ENCODE measurements at regions not wholly inside any gene's neighbourhood (a gene's known extent, or its start where the extent isn't known, plus 50 kb on each side); places are given as distances from the start of the nearest gene placed in this dataset.

DNA sequence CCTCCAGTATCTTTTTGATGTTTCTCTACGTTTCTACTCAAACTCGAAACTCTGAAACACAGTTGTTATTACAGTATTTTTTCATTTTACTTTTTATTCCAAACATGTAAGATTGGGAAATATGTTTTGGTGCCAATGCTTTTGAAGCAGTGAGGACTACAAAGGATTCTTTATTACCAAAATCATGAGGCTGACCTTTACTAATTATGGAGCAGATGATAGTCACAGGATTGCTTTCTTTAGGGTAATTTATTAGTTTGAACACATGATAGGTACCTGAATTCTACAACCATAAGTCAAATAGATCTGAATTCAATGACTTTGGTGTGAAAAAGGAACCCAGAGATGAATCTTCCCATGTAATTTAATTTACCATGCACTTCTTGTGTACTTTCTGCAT is 2015.1 kb upstream of the C9orf72 start:
- Histone ChIP-seq H3K4me1 (ENCODE audit: control insufficient read depth, insufficient read depth, low read depth, low read length) (no peaks in the 10 kb centered on the region), H3K27ac (ENCODE audit: low read length, poor library complexity, severe bottlenecking) (no peak overlapping the region), H2BK15ac (ENCODE audit: low read depth, poor library complexity, severe bottlenecking) (no peak overlapping the region), H3K9me3 (ENCODE audit: control insufficient read depth, low read length) (peaks cover 13% of the 10 kb centered on the region), H3K9ac (ENCODE audit: low read length) (no peak overlapping the region), H2AFZ (ENCODE audit: low read depth, low read length) (no peak overlapping the region), H2BK12ac (ENCODE audit: low read length in 2 of 2) (no peak overlapping the region), H3K79me1 (replicated peaks; ENCODE audit: low read length, poor library complexity, severe bottlenecking) (no peaks in the 10 kb centered on the region), H2AK5ac (ENCODE audit: low read length, severe bottlenecking) (no peak overlapping the region), H2BK120ac (ENCODE audit: low read depth, low read length) (no peak overlapping the region), H2BK5ac (ENCODE audit: low read depth, low read length, poor library complexity, severe bottlenecking) (no peak overlapping the region), H3K4me3 (ENCODE audit: insufficient read depth in 1 of 2, low read depth in 1 of 2, low read length in 2 of 2) (no peak overlapping the region), H3K18ac (ENCODE audit: low read depth in 1 of 2, low read length in 2 of 2) (no peak overlapping the region), H3K23ac (ENCODE audit: low read length in 2 of 2) (no peak overlapping the region), H3K4ac (ENCODE audit: low read depth in 1 of 2, low read length in 2 of 2) (no peak overlapping the region), H3K4me2 (ENCODE audit: low read length, poor library complexity, severe bottlenecking) (no peak overlapping the region), H4K91ac (ENCODE audit: low read length) (no peak overlapping the region), H4K8ac (ENCODE audit: low read length) (no peak overlapping the region), H3K36me3 (ENCODE audit: control insufficient read depth in 1 of 2, insufficient read depth in 2 of 2, low read depth in 1 of 2, low read length in 2 of 2) (no peaks in the 10 kb centered on the region), H3K27me3 (ENCODE audit: control insufficient read depth in 1 of 2, insufficient read depth in 1 of 2, low read length in 2 of 2) (no peaks in the 10 kb centered on the region), H3K14ac (ENCODE audit: low read length in 2 of 2) (no peak overlapping the region)
- no peak for DNase-seq
- WGBS = no CpG with 5 or more reads among the region's 2 CpGs

- Histone ChIP-seq H2AK5ac (ENCODE audit: low read length, severe bottlenecking) (no peak overlapping the region), H3K14ac (ENCODE audit: low read length in 2 of 2) (no peak overlapping the region), H3K27ac (ENCODE audit: low read length, poor library complexity, severe bottlenecking) (no peak overlapping the region), H4K91ac (ENCODE audit: low read length) (no peak overlapping the region), H3K9ac (ENCODE audit: low read length) (no peak overlapping the region), H3K4me3 (ENCODE audit: insufficient read depth in 1 of 2, low read depth in 1 of 2, low read length in 2 of 2) (no peak overlapping the region), H3K4me2 (ENCODE audit: low read length, poor library complexity, severe bottlenecking) (no peak overlapping the region), H3K4me1 (ENCODE audit: control insufficient read depth, insufficient read depth, low read depth, low read length) (no peaks in the 10 kb centered on the region), H3K27me3 (ENCODE audit: control insufficient read depth in 1 of 2, insufficient read depth in 1 of 2, low read length in 2 of 2) (no peaks in the 10 kb centered on the region), H3K23ac (ENCODE audit: low read length in 2 of 2) (no peak overlapping the region), H2AFZ (ENCODE audit: low read depth, low read length) (no peak overlapping the region), H2BK5ac (ENCODE audit: low read depth, low read length, poor library complexity, severe bottlenecking) (no peak overlapping the region), H2BK15ac (ENCODE audit: low read depth, poor library complexity, severe bottlenecking) (no peak overlapping the region), H3K36me3 (ENCODE audit: control insufficient read depth in 1 of 2, insufficient read depth in 2 of 2, low read depth in 1 of 2, low read length in 2 of 2) (no peaks in the 10 kb centered on the region), H2BK12ac (ENCODE audit: low read length in 2 of 2) (no peak overlapping the region), H3K4ac (ENCODE audit: low read depth in 1 of 2, low read length in 2 of 2) (no peak overlapping the region), H3K18ac (ENCODE audit: low read depth in 1 of 2, low read length in 2 of 2) (no peak overlapping the region), H3K79me1 (replicated peaks; ENCODE audit: low read length, poor library complexity, severe bottlenecking) (no peaks in the 10 kb centered on the region), H4K8ac (ENCODE audit: low read length) (no peak overlapping the region), H2BK120ac (ENCODE audit: low read depth, low read length) (no peak overlapping the region), H3K9me3 (ENCODE audit: control insufficient read depth, low read length) (no peaks in the 10 kb centered on the region)
- 67% methylated on average over 1 of the region's 2 CpGs for WGBS
- no peak for DNase-seq
Measured at GRCh38 chr9:29609282-29609681, 2036.0 kb upstream of the C9orf72 start.

DNA sequence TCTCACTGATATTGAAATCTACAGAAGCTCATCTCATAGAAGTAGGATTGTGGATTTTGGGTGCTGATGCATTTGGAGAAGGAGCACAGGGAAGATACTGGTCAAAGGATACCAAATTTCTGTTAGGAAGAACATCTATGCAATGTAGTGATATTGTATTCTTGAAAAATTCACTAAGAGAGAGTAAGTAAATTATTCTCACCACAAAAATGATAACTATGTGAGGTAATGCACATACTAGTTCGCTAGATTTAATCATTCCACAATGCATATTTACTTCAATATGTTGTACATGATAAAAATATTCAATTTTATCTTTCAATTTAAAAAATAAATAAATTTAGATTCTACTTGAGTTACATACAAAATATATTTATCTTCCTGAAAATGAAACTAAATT is 2040.5 kb upstream of the C9orf72 start:
- no peak overlapping the region for H3K9ac ChIP-seq (ENCODE audit: low read length)
- H4K8ac ChIP-seq (ENCODE audit: low read length) = no peak overlapping the region
- no CpG with 5 or more reads among the region's 1 CpG for WGBS
- no peak overlapping the region for H3K27ac ChIP-seq (ENCODE audit: low read length, poor library complexity, severe bottlenecking)
- H2BK15ac ChIP-seq (ENCODE audit: low read depth, poor library complexity, severe bottlenecking) = no peak overlapping the region
- no peak overlapping the region for H2AK5ac ChIP-seq (ENCODE audit: low read length, severe bottlenecking)
- H3K4ac ChIP-seq (ENCODE audit: low read depth in 1 of 2, low read length in 2 of 2) = no peak overlapping the region
- H4K91ac ChIP-seq (ENCODE audit: low read length) = no peak overlapping the region
- no peak overlapping the region for H2AFZ ChIP-seq (ENCODE audit: low read depth, low read length)
- no peak overlapping the region for H2BK12ac ChIP-seq (ENCODE audit: low read length in 2 of 2)
- H2BK5ac ChIP-seq (ENCODE audit: low read depth, low read length, poor library complexity, severe bottlenecking) = no peak overlapping the region
- H2BK120ac ChIP-seq (ENCODE audit: low read depth, low read length) = no peak overlapping the region
- H3K4me3 ChIP-seq (ENCODE audit: insufficient read depth in 1 of 2, low read depth in 1 of 2, low read length in 2 of 2) = no peak overlapping the region
- no peak overlapping the region for H3K23ac ChIP-seq (ENCODE audit: low read length in 2 of 2)
- H3K27me3 ChIP-seq (ENCODE audit: control insufficient read depth in 1 of 2, insufficient read depth in 1 of 2, low read length in 2 of 2) = no peaks in the 10 kb centered on the region
- H3K36me3 ChIP-seq (ENCODE audit: control insufficient read depth in 1 of 2, insufficient read depth in 2 of 2, low read depth in 1 of 2, low read length in 2 of 2) = no peaks in the 10 kb centered on the region
- no peak for DNase-seq
- H3K9me3 ChIP-seq (ENCODE audit: control insufficient read depth, low read length) = no peaks in the 10 kb centered on the region
- no peak overlapping the region for H3K14ac ChIP-seq (ENCODE audit: low read length in 2 of 2)
- H3K4me1 ChIP-seq (ENCODE audit: control insufficient read depth, insufficient read depth, low read depth, low read length) = no peaks in the 10 kb centered on the region
- no peak overlapping the region for H3K4me2 ChIP-seq (ENCODE audit: low read length, poor library complexity, severe bottlenecking)
- H3K18ac ChIP-seq (ENCODE audit: low read depth in 1 of 2, low read length in 2 of 2) = no peak overlapping the region
- no peaks in the 10 kb centered on the region for H3K79me1 ChIP-seq (replicated peaks; ENCODE audit: low read length, poor library complexity, severe bottlenecking)

DNA sequence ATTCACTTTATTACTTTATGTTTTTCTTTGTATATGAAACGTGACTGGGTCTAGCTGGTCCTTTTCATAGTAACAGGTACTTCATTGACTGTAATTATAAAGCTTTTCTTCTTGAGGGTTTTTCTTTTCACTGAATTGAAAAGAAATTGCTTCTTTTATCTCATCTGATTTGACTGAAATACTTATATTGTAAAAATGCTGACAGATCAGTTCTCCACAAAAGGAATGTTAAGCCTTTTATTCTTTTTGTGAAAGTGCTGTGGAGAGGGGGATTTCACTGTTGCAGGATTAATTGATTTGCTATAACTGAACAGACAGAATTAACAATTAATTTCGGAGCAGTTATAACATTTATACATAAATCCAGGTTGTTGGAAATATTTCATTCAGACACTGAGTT is 2043.6 kb upstream of the C9orf72 start:
- Histone ChIP-seq H2BK120ac (ENCODE audit: low read depth, low read length) (no peak overlapping the region), H4K8ac (ENCODE audit: low read length) (no peak overlapping the region), H3K27me3 (ENCODE audit: control insufficient read depth in 1 of 2, insufficient read depth in 1 of 2, low read length in 2 of 2) (no peaks in the 10 kb centered on the region), H2BK15ac (ENCODE audit: low read depth, poor library complexity, severe bottlenecking) (no peak overlapping the region), H2BK5ac (ENCODE audit: low read depth, low read length, poor library complexity, severe bottlenecking) (no peak overlapping the region), H3K4me1 (ENCODE audit: control insufficient read depth, insufficient read depth, low read depth, low read length) (no peaks in the 10 kb centered on the region), H2AFZ (ENCODE audit: low read depth, low read length) (no peak overlapping the region), H2BK12ac (ENCODE audit: low read length in 2 of 2) (no peak overlapping the region), H3K36me3 (ENCODE audit: control insufficient read depth in 1 of 2, insufficient read depth in 2 of 2, low read depth in 1 of 2, low read length in 2 of 2) (no peaks in the 10 kb centered on the region), H3K79me1 (replicated peaks; ENCODE audit: low read length, poor library complexity, severe bottlenecking) (no peaks in the 10 kb centered on the region), H3K9ac (ENCODE audit: low read length) (no peak overlapping the region), H3K9me3 (ENCODE audit: control insufficient read depth, low read length) (no peaks in the 10 kb centered on the region), H3K27ac (ENCODE audit: low read length, poor library complexity, severe bottlenecking) (no peak overlapping the region), H3K23ac (ENCODE audit: low read length in 2 of 2) (no peak overlapping the region), H3K4me3 (ENCODE audit: insufficient read depth in 1 of 2, low read depth in 1 of 2, low read length in 2 of 2) (no peak overlapping the region), H3K4ac (ENCODE audit: low read depth in 1 of 2, low read length in 2 of 2) (no peak overlapping the region), H3K14ac (ENCODE audit: low read length in 2 of 2) (no peak overlapping the region), H4K91ac (ENCODE audit: low read length) (no peak overlapping the region), H3K4me2 (ENCODE audit: low read length, poor library complexity, severe bottlenecking) (no peak overlapping the region), H2AK5ac (ENCODE audit: low read length, severe bottlenecking) (no peak overlapping the region), H3K18ac (ENCODE audit: low read depth in 1 of 2, low read length in 2 of 2) (no peak overlapping the region)
- DNase-seq = no peak
- no CpG with 5 or more reads among the region's 2 CpGs for WGBS
